DND-41 (cell line): ENCODE measurements at regions not wholly inside any gene's neighbourhood (a gene's known extent, or its start where the extent isn't known, plus 50 kb on each side); places are given as distances from the start of the nearest gene placed in this dataset.

Experiments used
- EZH2 ChIP-seq: IDR thresholded peaks from 3 replicates; pipeline ENCODE4 v1.6.1; 2012; ENCODE audit warnings: borderline replicate concordance, low read depth, mild to moderate bottlenecking, moderate library complexity, low read length, inconsistent platforms; ENCODE audit not compliant: severe bottlenecking
- TF ChIP-seq, protein P1 (sequence below): IDR thresholded peaks from 2 replicates; pipeline ENCODE4 v1.5.1; 2012; ENCODE audit warnings: borderline replicate concordance, low read length, moderate library complexity, mild to moderate bottlenecking; ENCODE audit not compliant: poor library complexity, severe bottlenecking; ENCODE audit errors: extremely low read depth

DNA sequence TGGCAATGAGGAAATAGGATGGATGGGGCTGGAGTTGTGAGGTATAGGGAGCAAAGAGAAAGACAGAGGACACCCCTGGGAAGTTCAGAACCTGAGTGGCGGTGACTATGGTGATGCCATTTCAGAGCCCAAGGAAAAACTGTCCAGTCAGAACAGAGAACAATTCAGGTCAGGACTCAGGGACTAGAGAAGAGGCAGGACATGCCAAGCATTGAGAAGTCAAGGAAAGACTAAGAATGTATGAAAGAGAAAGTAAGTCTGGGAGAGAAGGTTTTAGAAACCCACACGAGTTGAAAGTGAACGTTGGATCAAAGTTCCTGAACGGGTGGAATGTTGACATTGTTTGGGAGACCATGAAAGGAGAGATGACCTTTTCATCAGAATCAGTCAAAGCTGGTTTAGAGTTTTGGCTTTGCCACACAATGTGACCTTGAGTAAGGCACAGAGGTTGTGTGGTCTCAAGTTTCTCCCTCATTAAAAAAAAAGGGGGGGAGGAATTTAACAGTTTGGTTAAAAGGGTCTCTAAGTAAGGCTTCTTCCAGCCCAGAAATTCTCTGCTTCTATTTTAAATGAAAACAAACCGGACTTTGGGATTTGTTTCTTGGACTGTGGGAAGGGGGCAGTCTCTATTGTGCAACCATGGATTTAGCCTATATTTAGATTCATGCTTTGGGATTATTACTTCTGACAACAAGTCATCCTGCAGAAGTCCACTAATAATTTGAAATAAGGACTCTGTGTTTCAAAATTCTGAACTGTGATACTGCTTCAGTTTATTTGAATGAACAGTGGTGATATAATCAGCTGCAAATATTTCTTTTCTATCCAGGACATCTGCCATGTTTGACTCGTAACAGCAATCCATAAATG is 315.9 kb upstream of the TBL1XR1 start:
- TF ChIP-seq, protein P1, sequence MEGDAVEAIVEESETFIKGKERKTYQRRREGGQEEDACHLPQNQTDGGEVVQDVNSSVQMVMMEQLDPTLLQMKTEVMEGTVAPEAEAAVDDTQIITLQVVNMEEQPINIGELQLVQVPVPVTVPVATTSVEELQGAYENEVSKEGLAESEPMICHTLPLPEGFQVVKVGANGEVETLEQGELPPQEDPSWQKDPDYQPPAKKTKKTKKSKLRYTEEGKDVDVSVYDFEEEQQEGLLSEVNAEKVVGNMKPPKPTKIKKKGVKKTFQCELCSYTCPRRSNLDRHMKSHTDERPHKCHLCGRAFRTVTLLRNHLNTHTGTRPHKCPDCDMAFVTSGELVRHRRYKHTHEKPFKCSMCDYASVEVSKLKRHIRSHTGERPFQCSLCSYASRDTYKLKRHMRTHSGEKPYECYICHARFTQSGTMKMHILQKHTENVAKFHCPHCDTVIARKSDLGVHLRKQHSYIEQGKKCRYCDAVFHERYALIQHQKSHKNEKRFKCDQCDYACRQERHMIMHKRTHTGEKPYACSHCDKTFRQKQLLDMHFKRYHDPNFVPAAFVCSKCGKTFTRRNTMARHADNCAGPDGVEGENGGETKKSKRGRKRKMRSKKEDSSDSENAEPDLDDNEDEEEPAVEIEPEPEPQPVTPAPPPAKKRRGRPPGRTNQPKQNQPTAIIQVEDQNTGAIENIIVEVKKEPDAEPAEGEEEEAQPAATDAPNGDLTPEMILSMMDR: no peak
- TF ChIP-seq EZH2: no peak
